Prostate gland (tissue), 2 donors: ENCODE measurements at regions not wholly inside any gene's neighbourhood (a gene's known extent, or its start where the extent isn't known, plus 50 kb on each side); places are given as distances from the start of the nearest gene placed in this dataset.

Experiments
- DNase-seq: peaks from one replicate; pipeline ENCODE4 v3.0.0-alpha.2; 2019; ENCODE audit warnings: low spot score
- H3K27ac ChIP-seq, 2 donors: fragments of 200-600 bp; sonication (generic); 2 replicates each; pipeline ENCODE4 v1.5.1; 2017 to 2019
- H3K27me3 ChIP-seq: fragments of 200-600 bp; sonication (generic); replicated peaks from 2 replicates; pipeline ENCODE4 v1.5.1; 2019; ENCODE audit not compliant: insufficient read depth
- H3K36me3 ChIP-seq, 2 donors: fragments of 200-600 bp; sonication (generic); 1 replicate in 1 of 2; 2 replicates in 1 of 2; pipeline versions ENCODE4 v1.5.1 to v1.8.1; 2017 to 2019
- H3K4me1 ChIP-seq: fragments of 200-600 bp; sonication (generic); replicated peaks from 2 replicates; pipeline ENCODE4 v1.5.1; 2019
- H3K4me3 ChIP-seq, 2 donors: fragments of 200-600 bp; sonication (generic); 2 replicates each; pipeline ENCODE4 v1.5.1; 2017 to 2019
- H3K9me3 ChIP-seq: fragments of 200-600 bp; sonication (generic); 2 replicates; pipeline ENCODE4 v1.5.1; 2017
- CTCF ChIP-seq, 4 experiments: fragments of 200-600 bp in 2 of 4; fragments of 450-650 bp in 2 of 4; sonication (generic) in 2 of 4; IDR thresholded peaks; 1 replicate in 3 of 4; 2 replicates in 1 of 4; pipeline ENCODE4 v1.5.1; 2016 to 2019; ENCODE audit warnings: antibody characterized with exemption in 4 of 4, mild to moderate bottlenecking in 2 of 4, moderate library complexity in 2 of 4
- POLR2A ChIP-seq: fragments of 450-650 bp; IDR thresholded peaks from one replicate; pipeline ENCODE4 v1.6.1; 2016; ENCODE audit warnings: antibody characterized with exemption, mild to moderate bottlenecking
- POLR2AphosphoS5 ChIP-seq: sonication (generic); formaldehyde crosslinking; IDR thresholded peaks from one replicate; pipeline ENCODE4 v1.6.1; 2017; ENCODE audit warnings: antibody characterized with exemption
- WGBS: methylation state at CpG from one replicate; pipeline ENCODE4 v1.1.5; 2018; 5-methylcytosine and 5-hydroxymethylcytosine counted together
- intact Hi-C: fragments of 100-400 bp; cut with DNase I; formaldehyde crosslinking; loops from one replicate; pipeline ENCODE4 v1.14.2; 2022

- no peak for TF ChIP-seq CTCF (IDR thresholded peaks at IDR 0.05)
- TF ChIP-seq POLR2A = no peak
- H3K27ac ChIP-seq = no peak overlapping the region
- H3K27me3 ChIP-seq = no peaks in the 10 kb centered on the region
- H3K9me3 ChIP-seq = no peaks in the 10 kb centered on the region
- no peak overlapping the region for H3K4me3 ChIP-seq
- H3K4me1 ChIP-seq = no peaks in the 10 kb centered on the region
- no peaks in the 10 kb centered on the region for H3K36me3 ChIP-seq
- 88% methylated on average over 2 of the region's 2 CpGs for WGBS
- no peak for DNase-seq
- intact Hi-C loops = no loop called here
Observed at GRCh38 chr3:3632449-3632848, 166.8 kb upstream of the LRRN1 start.

DNA sequence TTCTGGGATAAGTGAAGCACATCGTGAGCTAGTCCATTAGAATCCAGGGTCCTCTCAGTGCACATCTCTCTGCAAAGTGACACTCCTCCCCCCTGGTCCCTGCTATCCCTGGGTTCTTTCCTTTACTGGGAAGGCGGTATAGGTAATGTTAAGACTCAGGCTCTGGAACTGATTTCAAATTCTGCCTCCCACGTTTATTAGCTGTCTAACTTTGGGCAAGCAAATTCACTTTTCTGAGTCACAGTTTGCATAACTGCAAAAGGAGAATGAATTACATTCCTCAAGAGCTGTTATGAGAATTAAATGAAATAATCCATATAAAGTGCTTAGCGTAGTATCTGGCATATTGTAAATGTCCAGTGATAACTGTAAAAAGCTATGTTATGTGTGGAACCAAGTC, 168.1 kb upstream of the LRRN1 start:
- H3K27me3 ChIP-seq = no peaks in the 10 kb centered on the region
- no peaks in the 10 kb centered on the region for H3K4me1 ChIP-seq
- intact Hi-C loops = no loop called here
- no peak for DNase-seq
- H3K36me3 ChIP-seq = no peaks in the 10 kb centered on the region
- no peak for TF ChIP-seq POLR2A
- no peak for TF ChIP-seq POLR2AphosphoS5
- TF ChIP-seq CTCF (IDR thresholded peaks at IDR 0.05) = no peak
- 67% methylated on average over 4 of the region's 4 CpGs for WGBS
- H3K9me3 ChIP-seq = no peaks in the 10 kb centered on the region
- no peak overlapping the region for H3K27ac ChIP-seq
- no peak overlapping the region for H3K4me3 ChIP-seq

- Histone ChIP-seq H3K27ac (no peak overlapping the region), H3K4me3 (no peak overlapping the region), H3K36me3 (no peaks in the 10 kb centered on the region), H3K4me1 (no peaks in the 10 kb centered on the region), H3K27me3 (no peaks in the 10 kb centered on the region), H3K9me3 (no peaks in the 10 kb centered on the region)
- TF ChIP-seq POLR2AphosphoS5 (no peak), POLR2A (no peak), CTCF (IDR thresholded peaks at IDR 0.05) (no peak)
- intact Hi-C loops = no loop called here
- DNase-seq = no peak
Observed at GRCh38 chr3:3629911-3630310, 169.3 kb upstream of the LRRN1 start.

DNA sequence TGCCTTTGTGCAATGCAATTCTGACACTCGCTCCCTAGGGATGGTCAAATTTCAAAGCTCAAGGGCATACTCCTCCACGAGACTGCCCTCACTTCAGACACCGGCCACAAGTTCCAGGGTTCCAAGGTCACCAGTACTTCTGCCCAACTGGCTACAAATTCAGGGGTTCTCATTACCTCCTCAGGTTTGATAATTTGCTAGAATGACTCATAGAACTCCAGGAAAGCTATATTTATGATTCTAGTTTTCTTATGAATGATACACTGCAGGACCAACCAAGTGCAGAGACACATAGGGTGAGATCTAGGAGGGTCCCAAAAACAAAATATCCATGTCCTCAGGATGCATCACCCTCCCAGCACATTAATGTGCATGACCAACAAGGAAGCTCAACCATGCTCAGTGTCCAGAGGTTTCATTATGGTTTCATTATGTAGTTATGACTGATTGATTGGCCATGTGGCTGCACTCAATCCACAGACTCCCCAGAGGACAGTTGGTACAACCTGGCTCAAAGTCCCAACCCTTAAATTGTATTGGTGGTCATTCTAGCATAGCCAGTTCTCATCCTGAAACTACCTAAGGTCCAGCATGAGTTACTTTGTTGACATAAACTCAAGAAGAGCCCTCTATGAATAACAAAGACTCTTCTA, 170.4 kb upstream of the LRRN1 start:
- no peaks in the 10 kb centered on the region for H3K27me3 ChIP-seq
- H3K36me3 ChIP-seq = no peaks in the 10 kb centered on the region
- H3K9me3 ChIP-seq = no peaks in the 10 kb centered on the region
- no peak overlapping the region for H3K4me3 ChIP-seq
- no peak for DNase-seq
- 90% methylated on average over 3 of the region's 3 CpGs for WGBS
- TF ChIP-seq POLR2A (no peak), POLR2AphosphoS5 (no peak), CTCF (IDR thresholded peaks at IDR 0.05) (no peak)
- H3K4me1 ChIP-seq = no peaks in the 10 kb centered on the region
- H3K27ac ChIP-seq = no peak overlapping the region
- intact Hi-C loops = no loop called here

- Histone ChIP-seq H3K9me3 (no peaks in the 10 kb centered on the region), H3K27me3 (no peaks in the 10 kb centered on the region), H3K27ac (no peak overlapping the region), H3K4me1 (no peaks in the 10 kb centered on the region), H3K4me3 (no peak overlapping the region), H3K36me3 (no peaks in the 10 kb centered on the region)
- DNase-seq = no peak
- no peak for TF ChIP-seq POLR2AphosphoS5
- TF ChIP-seq CTCF (IDR thresholded peaks at IDR 0.05) = no peak
- TF ChIP-seq POLR2A = no peak
- WGBS = 77% methylated on average over 3 of the region's 3 CpGs
- intact Hi-C loops = no loop called here
Observed at GRCh38 chr3:3627114-3627513, 172.1 kb upstream of the LRRN1 start.
